ENCODE measurements at regions not wholly inside any gene's neighbourhood (a gene's known extent, or its start where the extent isn't known, plus 50 kb on each side); places are given as distances from the start of the nearest gene placed in this dataset.

DNA sequence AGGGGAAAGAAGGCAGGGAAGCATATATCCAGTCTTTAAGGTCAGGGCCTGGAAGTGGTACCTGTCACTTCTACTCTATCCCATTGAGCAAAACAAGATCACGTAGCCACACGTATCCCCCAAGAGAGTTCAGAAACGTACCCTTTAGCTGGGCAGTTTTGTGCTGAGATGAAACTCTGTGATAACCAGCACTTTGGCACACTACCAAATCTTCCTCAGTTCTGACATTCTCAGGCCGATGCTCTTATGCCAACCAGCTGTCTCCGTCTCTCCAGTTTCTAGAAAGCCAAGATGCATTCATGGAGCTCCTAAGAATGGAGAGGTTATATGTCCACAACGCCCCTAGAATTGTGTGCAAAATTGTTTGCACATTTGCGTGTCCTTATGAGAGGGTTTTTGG lies 176.6 kb upstream of the MSX2 start:
- no TSS peak for BruUV-seq (replicated peaks)
- CTCF ChIA-PET: no interaction called here

DNA sequence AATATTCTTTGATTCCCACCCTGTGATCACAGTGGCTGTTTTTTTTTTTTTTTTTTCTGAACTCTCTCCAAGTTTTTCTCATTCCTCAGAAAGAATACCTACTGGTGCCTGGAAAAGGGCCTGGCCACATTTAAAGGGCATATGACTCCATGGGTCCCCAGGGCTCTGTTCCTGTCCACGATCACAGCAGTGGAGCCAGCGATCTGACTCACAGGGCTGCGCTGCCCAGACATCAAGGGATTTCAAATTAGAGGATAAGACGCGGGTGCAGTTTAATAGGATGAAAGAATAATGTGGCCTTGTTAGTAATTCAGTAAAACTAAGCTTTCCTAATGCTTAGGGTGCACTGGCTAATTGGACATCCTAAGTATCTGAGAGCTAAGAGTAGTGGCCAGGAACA lies 175.1 kb upstream of the MSX2 start:
- DNase-seq (ENCODE audit: low read depth, low spot score) (no peak), FAIRE-seq (no peak)
- Histone ChIP-seq H3K9me1 (replicated peaks; ENCODE audit: control insufficient read depth, extremely low read depth, insufficient read depth, low read length) (no peaks in the 10 kb centered on the region), H3K27ac (ENCODE audit: insufficient read depth, low read depth, low read length) (no peak overlapping the region), H3K4me3 (replicated peaks in 1 of 3; ENCODE audit: insufficient read depth in 1 of 3, low read depth in 1 of 3, low read length in 3 of 3) (no peak overlapping the region), H3K27me3 (ENCODE audit: control insufficient read depth in 2 of 2, insufficient read depth in 2 of 2, low read length in 2 of 2) (no peaks in the 10 kb centered on the region), H3K9ac (replicated peaks; ENCODE audit: extremely low read depth, insufficient read depth, low read length) (no peak overlapping the region), H2AFZ (ENCODE audit: low read depth, low read length) (no peak overlapping the region), H3K9me3 (replicated peaks; ENCODE audit: control insufficient read depth, insufficient read depth, low read length) (no peaks in the 10 kb centered on the region), H4K20me1 (replicated peaks; ENCODE audit: control insufficient read depth, extremely low read depth, insufficient read depth, low read length) (no peaks in the 10 kb centered on the region), H3K36me3 (ENCODE audit: control insufficient read depth in 2 of 2, extremely low read depth in 1 of 2, insufficient read depth in 2 of 2, low read length in 2 of 2) (no peaks in the 10 kb centered on the region), H3K79me2 (ENCODE audit: control insufficient read depth, insufficient read depth, low read length) (no peaks in the 10 kb centered on the region), H3K4me1 (ENCODE audit: control insufficient read depth, extremely low read depth, insufficient read depth, low read length) (no peaks in the 10 kb centered on the region), H3K4me2 (ENCODE audit: insufficient read depth, low read length) (no peak overlapping the region)
- ChIA-PET CTCF (no interaction called here), POLR2A (interaction anchor here (0.7 kb wide), 1 partner anchor 964 kb away, joined by 4 read pairs; no protein-coding TSS in a partner anchor)
- intact Hi-C loops (cut with micrococcal nuclease): no loop called here
- dilution Hi-C loops (cut with MboI; ENCODE audit: extremely low pct_ligation_motif_present, low sequenced_read_pairs): no loop called here
- no peak for TF ChIP-seq EZH2 (IDR thresholded peaks at IDR 0.05; ENCODE audit: borderline replicate concordance, low read depth, low read length, severe bottlenecking)
- BruUV-seq (replicated peaks): no TSS peak

More for the DNA sequence above, 176.6 kb upstream of the MSX2 start:
- H3K9me3 ChIP-seq (replicated peaks; ENCODE audit: control insufficient read depth, insufficient read depth, low read length): no peaks in the 10 kb centered on the region
- FAIRE-seq: no peak
- H3K4me1 ChIP-seq (ENCODE audit: control insufficient read depth, extremely low read depth, insufficient read depth, low read length): no peaks in the 10 kb centered on the region
- dilution Hi-C loops (cut with MboI; ENCODE audit: extremely low pct_ligation_motif_present, low sequenced_read_pairs) (no loop called here), intact Hi-C loops (cut with micrococcal nuclease) (no loop called here)
- no peak overlapping the region for H3K4me2 ChIP-seq (ENCODE audit: insufficient read depth, low read length)
- no peaks in the 10 kb centered on the region for H4K20me1 ChIP-seq (replicated peaks; ENCODE audit: control insufficient read depth, extremely low read depth, insufficient read depth, low read length)
- H3K27ac ChIP-seq (ENCODE audit: insufficient read depth, low read depth, low read length): no peak overlapping the region
- no peak overlapping the region for H3K4me3 ChIP-seq (replicated peaks in 1 of 3; ENCODE audit: insufficient read depth in 1 of 3, low read depth in 1 of 3, low read length in 3 of 3)
- TF ChIP-seq, protein P1, sequence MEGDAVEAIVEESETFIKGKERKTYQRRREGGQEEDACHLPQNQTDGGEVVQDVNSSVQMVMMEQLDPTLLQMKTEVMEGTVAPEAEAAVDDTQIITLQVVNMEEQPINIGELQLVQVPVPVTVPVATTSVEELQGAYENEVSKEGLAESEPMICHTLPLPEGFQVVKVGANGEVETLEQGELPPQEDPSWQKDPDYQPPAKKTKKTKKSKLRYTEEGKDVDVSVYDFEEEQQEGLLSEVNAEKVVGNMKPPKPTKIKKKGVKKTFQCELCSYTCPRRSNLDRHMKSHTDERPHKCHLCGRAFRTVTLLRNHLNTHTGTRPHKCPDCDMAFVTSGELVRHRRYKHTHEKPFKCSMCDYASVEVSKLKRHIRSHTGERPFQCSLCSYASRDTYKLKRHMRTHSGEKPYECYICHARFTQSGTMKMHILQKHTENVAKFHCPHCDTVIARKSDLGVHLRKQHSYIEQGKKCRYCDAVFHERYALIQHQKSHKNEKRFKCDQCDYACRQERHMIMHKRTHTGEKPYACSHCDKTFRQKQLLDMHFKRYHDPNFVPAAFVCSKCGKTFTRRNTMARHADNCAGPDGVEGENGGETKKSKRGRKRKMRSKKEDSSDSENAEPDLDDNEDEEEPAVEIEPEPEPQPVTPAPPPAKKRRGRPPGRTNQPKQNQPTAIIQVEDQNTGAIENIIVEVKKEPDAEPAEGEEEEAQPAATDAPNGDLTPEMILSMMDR (IDR thresholded peaks at IDR 0.05; ENCODE audit: extremely low read depth in 1 of 2, insufficient read depth in 1 of 2, low read depth in 1 of 2, low read length in 2 of 2): no peak
- TF ChIP-seq POLR2AphosphoS5 (IDR thresholded peaks at IDR 0.05; ENCODE audit: insufficient read depth, low read depth, low read length) (no peak), POLR2A (IDR thresholded peaks at IDR 0.05; ENCODE audit: low read depth, low read length) (no peak)
- no peak overlapping the region for H2AFZ ChIP-seq (ENCODE audit: low read depth, low read length)
- no peaks in the 10 kb centered on the region for H3K27me3 ChIP-seq (ENCODE audit: control insufficient read depth in 2 of 2, insufficient read depth in 2 of 2, low read length in 2 of 2)
- DNase-seq (ENCODE audit: low read depth, low spot score): no peak
- POLR2A ChIA-PET: no interaction called here
- no peaks in the 10 kb centered on the region for H3K79me2 ChIP-seq (ENCODE audit: control insufficient read depth, insufficient read depth, low read length)
- no peak overlapping the region for H3K9ac ChIP-seq (replicated peaks; ENCODE audit: extremely low read depth, insufficient read depth, low read length)
- no peaks in the 10 kb centered on the region for H3K9me1 ChIP-seq (replicated peaks; ENCODE audit: control insufficient read depth, extremely low read depth, insufficient read depth, low read length)
- no peaks in the 10 kb centered on the region for H3K36me3 ChIP-seq (ENCODE audit: control insufficient read depth in 2 of 2, extremely low read depth in 1 of 2, insufficient read depth in 2 of 2, low read length in 2 of 2)
